Colon (tissue), 2 donors: ENCODE measurements at regions not wholly inside any gene's neighbourhood (a gene's known extent, or its start where the extent isn't known, plus 50 kb on each side); places are given as distances from the start of the nearest gene placed in this dataset.
"Not testable (repeated sequence)": the region's sequence is repeated elsewhere in the genome, so short reads cannot be mapped to it uniquely, and the experiment has no call there.

Source experiments
- FAIRE-seq: peaks from 2 replicates; lab custom pipeline; 2012; peaks lifted over from hg19 to GRCh38; lab: Jason Lieb, UNC
- donor health status: control.
- donor health status: control.

DNA sequence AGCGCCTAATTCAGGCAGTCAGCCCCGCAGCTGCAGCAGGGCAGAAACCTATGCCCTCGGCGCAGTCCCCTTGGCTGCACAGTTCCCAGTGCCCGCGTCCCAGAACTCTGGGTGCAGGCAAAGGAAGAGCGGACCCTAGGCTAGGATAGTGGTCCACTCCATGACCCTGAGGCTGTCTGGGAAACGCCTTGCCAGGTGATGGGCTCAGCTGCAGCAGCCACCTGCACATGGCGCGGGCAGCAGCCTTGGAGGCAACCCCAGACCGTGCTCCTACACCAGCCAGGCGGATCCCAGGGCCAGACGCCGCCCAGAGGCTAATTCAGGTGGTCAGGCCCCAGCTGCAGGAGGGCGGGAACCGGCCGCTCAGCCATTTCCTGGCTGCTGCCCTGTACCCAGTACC is 83.0 kb downstream of the POTEC start:
- FAIRE-seq = not testable (repeated sequence)

DNA sequence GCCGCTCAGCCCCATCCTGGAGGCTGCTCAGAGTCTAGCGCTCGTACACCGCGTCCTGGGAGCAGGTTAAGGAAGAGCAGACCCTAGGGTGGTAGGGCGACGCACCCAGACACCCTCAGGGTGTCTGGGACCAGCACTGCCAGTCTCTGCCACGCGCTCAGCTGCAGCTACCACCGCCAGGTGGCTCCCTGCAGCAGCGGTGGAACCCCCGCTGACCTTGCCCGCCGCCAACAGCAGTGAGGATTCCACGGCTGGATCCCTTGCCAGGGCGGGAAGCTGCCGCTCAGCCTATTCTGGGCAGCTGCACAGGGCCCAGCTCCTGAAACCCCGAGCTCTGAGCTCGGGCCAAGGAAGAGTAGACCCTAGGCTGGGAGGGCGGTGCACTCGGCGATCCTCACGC is 83.6 kb downstream of the POTEC start:
- not testable (repeated sequence) for FAIRE-seq

DNA sequence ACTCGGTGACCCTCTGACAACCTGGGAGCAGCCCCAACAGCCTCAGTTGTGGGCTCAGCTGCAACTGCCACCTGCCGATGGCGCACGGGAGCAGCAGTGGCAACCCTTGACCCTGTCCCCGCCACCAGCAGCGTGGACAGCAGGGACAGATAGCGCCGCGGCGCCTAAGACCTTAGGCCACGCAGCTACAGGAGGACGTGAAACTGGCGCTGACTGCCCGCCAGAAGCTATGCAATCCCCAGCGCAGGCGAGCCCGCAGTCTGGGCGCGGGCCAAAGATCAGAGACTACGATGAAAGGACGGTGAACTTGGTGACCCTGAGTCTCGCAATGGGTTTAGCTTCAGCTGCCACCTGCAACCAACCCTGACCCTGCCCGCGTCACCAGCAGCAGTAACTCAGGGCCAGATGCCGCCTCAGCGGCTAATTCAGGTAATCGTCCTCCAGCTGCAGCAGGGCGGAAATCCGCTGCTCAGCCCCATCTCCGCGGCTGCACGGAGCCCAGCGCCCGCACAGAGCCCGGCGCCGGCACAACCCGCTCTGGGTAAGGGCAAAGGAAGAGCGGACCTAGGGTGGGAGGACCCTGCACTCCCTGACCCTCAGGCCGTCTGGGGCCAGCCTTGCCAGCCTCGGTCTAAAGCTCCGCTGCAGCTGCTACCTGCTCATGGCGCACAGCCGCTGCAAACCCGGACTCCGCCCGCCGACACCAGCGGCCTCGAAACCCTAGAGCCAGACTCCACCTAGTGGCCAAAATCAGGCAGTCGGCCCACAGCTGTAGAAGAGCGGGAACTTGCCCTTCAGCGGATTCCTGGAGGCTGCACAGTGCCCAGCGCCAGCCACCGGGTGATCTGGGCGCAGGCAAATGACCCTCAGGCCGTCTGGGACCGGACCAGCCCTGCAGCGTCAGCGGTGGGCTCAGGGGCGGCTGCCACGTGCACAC is 85.1 kb downstream of the POTEC start:
- not testable (repeated sequence) for FAIRE-seq

DNA sequence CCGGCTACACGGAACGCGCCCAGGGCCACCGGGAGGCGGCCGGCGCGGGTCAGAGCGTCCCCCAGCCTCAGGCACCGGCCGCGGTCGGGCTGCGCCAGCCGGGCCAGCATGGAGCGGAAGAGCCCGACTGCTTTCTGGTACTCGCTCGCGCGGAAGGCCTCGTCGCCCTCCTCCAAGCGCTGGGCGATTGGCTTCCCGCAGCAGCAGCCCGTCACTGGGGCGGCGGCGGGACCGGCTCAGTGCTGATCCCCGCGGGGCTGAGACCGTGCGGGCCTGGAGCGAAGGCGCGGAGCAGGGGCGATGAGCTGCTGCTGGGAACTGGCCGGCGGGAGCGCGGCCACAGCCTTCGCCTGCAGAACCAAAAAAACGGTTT is 92.8 kb downstream of the POTEC start:
- FAIRE-seq = not testable (repeated sequence)

DNA sequence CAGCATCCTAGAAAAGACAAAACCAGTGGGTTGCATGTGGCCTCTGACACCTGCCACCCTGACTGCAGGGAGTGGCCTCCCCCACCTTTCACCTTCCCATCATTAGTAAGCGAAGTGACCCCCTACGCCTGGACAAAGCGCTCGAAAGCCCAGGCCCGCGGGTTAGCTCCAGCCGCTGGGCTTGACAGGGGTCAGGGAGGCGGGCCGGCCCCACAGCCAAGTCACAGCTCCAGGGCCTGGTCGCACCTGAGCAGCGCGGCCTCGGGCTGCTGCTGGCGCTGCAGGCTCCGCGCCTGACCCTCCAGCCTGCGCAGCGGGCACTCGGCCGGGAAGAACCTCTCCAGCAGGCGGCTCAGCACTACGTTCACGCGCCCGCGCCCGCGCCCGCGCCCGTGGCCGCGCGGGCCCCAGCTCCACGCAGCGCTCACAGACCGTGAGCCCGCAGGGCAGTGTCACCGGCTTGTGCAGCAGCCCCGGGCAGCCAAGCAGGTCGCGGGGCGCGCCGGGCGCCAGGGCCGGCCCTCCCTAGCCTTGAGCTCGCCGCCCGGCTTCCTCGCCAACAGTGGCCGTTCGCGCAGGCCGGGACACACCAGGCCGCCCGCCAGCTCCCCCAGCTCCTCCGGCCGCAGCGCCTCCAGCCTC is 93.3 kb downstream of the POTEC start:
- not testable (repeated sequence) for FAIRE-seq

DNA sequence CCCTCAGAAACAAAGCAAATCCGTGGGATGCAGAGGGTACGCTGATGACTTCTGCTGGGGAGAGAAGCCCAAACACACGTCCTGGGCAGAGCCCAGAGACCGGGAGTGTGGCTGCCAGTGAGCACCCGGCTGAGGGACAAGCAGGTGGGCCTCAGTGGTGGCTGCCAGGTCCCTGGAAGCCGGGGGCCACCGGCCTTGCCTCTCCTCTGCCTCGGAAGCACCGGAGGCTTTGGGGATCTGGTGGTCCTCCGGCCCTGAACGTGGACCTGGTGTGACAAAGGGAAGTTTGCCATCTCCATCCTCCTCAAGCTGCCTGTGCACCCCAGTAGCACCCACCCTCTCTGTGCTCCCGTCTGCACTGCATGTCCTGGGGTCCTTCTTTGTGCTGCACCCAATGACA is 94.3 kb downstream of the POTEC start:
- FAIRE-seq = not testable (repeated sequence)

DNA sequence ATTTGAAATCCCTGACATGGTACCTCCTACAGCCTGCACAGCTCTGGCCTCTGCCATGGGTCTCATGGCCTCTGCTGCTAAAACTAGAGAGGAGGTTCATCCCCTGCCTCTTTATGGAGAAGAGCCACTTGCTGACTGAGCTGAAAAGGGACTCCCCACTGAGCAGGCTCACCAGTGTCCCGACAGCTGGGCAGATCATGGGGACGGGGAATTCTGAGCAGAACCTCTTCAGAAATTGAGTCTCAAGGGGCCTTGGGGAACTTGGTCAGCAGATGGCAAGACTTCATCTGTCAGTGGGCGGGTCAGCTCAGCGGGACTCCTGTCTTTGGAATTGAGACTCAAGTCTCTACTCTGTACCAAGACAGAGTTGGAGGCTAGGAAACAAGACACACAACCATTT is 95.7 kb downstream of the POTEC start:
- not testable (repeated sequence) for FAIRE-seq

DNA sequence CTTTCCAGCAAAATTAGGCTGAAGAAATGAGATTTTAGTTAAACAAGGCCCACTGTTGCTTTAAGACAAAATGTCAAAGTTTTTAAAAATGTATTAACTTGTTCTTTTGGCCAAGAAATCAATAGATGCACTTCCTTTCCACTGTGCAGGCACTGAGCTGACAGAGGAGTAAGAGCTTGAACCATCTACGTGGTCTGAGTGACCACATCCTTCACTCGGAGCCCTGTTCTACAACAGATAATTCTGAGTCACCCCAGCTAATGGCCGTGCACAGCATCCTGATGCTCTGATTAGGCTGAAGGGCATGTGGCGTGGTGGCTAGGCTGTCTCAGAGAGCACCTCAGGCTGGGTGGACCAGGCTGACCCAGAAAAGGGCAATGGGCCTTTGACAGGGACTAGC is 107.9 kb downstream of the POTEC start:
- FAIRE-seq = not testable (repeated sequence)

DNA sequence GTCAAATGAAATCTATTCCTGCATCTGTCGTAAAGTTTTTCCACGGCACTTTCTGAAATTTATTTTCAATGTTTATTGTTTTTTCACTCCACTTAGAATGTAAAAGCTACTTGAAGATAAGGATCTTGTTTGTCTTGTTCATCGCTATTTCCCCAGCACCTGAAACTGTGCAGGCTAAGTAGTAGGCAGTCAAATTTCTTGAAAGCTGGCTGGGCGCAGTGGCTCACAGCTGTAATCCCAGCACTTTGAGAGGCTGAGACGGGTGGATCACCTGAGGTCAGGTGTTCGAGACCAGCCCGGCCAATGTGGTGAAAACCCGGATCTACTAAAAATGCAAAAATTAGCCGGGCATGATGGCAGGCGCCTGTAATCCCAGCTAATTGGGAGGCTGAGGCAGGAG is 111.0 kb downstream of the POTEC start:
- not testable (repeated sequence) for FAIRE-seq

DNA sequence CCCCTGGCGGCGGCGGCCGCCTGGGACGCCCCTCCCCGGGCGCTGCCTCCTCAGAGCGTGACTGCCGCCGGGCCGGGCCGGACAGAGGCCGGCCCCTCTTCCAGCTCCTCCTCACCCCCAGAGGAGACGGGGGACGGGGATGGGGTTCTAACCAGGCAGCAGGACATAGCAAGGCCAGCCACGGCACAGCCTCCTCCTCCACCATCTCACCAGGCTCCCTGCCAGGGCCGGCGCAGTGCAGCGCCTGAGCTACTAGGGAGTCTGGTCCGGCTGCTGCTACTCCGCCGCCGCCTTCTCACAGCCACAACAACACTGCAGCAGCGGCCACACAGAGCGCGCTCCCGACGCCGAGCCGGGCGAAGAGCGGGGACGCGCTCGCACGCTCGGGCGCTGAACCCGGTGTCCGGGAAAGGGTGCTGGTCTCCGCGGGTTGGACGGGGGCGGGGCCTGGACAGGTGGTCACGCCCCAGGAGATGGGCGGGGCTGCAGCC is 112.3 kb downstream of the POTEC start:
- FAIRE-seq = not testable (repeated sequence)

DNA sequence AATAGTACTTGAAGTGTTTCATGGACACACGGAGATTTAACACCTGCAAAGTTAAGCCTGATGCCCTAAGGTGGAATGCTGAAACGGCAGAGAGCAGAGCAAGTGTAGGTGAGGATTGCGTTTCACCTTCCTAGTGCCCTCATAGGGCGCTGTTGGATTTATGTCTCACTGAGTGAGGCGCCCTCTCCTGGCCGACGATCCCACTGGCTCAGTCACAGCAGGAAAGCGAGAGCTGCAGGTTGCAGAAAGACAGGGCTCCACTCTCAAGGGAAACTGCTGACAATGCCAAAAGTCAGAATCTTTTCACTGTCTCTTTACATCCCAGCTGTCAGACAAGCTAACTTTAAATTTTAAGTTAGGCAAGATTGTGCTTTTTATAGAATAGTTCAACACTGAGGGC is 127.6 kb downstream of the POTEC start:
- not testable (repeated sequence) for FAIRE-seq

DNA sequence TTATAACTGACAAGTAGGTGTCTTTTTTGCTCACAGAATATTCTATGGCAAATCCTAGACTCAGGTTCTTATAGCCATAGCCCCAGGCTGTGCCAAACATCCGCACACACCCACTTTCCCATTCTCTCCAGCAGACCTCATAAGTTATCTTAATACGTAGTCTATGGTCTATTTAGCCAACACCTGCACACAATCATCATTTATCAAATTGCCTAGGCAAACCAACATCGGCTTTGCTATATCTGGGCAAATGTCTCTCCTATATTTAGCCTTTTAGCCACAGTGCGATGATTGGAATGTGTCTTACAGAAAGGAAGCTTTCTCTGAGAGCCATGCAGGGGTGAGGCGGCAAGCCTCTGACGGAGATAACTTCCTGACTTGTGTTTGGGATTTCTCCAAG is 128.0 kb downstream of the POTEC start:
- FAIRE-seq = not testable (repeated sequence)

DNA sequence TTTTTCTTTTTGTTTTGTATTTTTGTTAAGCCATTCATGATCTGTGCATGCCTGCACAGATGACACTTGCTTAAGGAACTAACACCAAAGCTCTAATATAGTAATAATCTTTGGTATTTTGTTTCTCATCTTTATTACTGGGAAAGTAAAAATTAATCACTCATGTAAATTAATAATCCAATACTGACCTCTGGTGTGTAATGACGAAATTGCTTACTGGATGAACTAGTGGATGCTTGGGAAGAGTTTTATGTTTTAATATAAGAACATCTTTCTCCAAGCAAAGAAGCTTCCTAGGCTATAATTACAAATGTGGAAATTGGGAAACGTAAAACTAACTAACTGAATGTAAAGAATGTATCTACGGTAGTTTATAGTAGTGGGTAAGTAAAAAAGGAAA is 147.9 kb downstream of the POTEC start:
- peak; percentile 71 for FAIRE-seq

DNA sequence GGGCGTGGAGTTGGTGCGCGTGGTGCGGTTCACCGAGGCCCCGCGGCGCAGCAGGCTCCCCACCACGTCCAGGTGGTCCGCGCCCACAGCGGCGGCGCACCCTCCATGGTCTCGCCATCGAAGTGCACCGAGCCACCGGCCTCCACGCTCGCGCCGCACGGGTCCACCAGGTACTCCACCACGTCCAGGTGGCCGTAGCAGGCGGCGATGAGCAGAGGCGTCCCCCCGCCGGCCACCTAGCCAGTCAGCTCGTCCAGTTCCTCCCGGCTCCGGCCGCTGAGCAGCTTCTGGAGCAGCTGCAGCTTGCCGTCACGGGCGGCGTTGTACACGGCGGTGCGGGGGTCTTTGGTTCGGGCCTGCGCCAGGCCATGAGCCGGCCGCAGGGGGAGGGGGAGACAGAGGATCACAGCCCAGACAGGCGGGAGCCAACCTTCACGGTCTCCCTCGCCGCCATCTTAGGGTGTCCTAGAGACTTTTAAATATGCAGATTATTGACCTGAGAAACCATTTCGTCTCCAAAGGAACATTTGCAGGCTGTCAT is 149.8 kb downstream of the POTEC start:
- not testable (repeated sequence) for FAIRE-seq

DNA sequence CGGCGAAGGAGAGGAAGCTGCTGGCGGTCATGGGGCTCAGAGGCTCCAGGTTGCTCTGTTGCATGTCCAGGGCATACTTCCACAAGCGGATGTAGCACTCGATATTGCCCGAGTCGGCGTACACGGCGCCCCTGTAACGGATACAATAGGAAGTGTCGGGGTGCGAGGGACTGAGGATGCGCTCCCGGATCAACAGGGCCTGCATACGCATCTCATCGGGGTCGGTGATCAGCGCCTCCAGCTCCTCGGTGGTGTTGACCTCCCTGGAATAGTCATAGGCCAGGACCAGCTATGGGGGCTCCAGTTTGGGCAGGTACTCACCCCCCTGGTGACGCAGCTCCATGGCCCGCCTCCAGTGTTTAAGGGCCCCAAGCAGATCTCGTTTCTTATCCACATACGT is 150.8 kb downstream of the POTEC start:
- not testable (repeated sequence) for FAIRE-seq

DNA sequence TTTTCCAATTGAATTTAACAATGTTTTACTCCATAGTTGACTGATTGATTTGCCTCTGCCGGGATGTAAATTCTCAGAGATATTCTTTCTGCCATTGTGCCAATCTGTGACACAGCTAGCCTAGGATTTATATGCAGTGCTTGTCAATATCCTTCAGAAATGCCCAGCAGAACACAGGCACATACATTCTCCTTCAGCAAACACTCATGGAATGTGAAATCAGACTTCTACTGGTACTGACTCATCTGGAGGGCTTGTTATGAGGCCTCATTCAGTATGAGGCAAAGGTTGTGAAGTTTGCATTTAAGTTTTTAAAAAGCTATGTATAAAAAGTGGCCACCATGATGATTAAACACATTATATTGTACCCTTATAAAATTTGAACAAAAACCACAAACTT is 158.4 kb downstream of the POTEC start:
- FAIRE-seq = not testable (repeated sequence)

DNA sequence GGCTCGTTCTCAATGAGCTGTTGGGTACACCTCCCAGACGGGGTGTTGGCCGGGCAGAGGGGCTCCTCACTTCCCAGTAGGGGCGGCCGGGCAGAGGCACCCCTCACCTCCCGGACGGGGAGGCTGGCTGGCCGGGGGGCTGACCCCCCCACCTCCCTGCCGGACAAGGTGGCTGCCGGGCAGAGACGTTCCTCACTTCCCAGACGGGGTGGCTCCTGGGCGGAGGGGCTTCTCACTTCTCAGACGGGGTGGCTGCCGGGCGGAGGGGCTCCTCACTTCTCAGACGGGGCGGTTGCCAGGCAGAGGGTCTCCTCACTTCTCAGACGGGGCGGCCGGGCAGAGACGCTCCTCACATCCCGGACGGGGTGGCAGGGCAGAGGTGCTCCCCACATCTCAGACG is 160.7 kb downstream of the POTEC start:
- not testable (repeated sequence) for FAIRE-seq

DNA sequence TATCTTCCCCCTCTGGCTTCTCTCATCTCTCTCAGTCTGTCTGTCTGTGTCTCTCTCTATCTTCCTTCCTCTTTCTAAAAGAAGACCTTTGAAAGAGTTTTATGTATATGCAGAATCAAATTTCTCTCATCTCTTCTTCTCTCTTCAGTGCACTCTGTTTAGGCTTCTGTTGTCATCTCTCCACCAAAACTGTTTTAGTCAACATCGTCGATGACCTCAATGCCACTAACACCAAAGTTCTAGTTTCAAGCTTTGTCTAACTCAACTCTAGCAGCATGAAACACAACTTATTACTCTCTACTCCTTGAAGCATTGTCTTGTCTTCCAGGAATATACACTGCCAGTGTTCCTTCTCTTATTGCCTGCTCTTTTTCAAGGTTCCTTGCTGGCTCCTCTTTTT is 163.9 kb downstream of the POTEC start:
- FAIRE-seq = not testable (repeated sequence)

DNA sequence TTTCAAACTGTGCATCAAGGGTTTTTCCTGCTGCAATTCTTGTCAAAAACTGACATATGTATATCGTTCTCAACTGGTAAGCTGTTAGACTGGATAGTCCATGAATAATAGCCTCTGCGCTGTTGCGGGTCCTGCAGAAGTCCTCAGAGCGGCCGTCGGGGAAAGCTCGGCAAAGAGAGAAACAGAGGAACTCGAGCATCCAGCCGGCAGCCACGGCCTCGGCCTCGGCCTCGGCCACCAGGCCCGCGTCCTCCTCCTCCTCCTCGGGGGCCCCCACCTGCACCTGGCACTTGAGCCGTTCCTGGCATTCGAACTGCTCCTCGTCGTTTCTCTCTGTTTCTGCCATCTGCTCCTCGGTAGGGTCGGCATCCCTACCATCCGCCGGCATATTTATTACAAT is 165.0 kb downstream of the POTEC start:
- FAIRE-seq = not testable (repeated sequence)

DNA sequence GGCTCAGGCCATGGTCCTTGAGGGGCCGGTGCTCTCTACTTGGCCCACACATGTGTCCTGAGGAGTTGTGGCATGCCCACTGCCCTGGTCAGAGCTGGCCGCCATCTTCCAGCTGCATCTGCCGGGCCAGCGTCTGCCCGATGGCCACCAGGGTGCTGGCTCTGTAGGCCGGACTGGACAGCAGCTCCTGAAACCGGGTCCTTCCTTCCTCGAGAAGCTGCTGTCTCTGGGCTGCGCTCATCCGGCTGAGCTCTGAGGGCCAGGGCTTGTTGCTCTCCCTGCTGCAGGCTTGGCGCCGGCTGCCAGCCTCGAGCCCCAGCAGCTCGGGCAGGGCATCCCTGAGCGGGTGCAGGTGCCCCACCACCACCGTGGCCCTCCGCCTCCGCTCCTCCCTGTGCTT is 182.1 kb downstream of the POTEC start:
- not testable (repeated sequence) for FAIRE-seq

DNA sequence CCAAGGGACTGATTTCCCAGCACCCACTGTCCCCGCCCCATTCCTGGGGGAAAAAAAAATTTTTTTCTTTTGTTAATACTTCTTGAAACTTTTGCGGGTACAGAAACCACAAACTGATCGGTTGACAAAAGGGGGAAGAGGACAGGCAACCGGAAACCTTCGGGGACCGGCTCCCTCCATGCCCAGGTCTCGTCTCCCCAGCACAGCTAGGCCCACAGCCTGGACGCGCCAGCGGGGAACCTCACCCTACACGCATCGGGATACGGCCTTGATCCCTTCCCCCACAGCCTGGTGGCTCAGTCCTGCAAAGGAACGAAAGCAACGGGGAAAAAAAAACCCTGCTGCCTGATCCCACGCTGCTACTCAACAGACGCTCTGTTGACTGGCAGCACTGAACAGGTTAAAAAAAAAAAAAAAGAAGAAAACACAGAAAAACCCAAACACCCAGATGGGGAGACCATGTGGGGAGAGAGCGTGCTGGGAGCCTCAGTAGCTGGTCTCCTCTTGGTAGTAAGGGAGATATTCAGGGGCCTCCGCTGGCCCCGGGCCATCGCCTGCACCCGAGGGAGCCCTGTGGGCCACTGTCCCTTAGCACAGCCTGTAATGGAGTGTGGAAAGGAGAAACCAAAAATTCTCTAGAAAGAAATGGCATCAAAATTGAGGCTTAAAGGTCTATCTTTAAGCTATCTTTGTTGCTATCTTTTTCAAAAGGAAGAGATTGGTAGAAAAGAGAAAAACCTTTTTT is 185.7 kb downstream of the POTEC start:
- not testable (repeated sequence) for FAIRE-seq

DNA sequence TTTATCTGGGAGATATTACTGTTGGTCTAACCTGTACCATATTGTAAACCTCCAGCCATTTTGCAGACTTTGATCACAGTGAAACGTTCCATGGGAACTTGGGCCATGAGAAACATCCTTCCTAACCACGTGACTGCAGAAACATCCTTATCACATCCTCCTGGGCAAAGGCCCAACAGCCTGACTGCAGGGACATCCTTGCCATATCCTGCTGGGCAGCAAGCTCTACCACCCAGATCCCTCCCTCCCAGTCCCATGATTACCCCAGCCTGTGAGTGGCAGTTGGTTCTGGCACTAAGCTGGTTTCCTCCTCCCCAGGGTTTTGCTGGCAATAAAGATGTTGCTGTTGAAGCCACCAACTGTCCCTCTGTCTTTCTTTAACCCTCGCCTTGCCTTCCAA is 201.2 kb downstream of the POTEC start:
- not testable (repeated sequence) for FAIRE-seq
